PC-3 (cell line): ENCODE measurements at regions not wholly inside any gene's neighbourhood (a gene's known extent, or its start where the extent isn't known, plus 50 kb on each side); places are given as distances from the start of the nearest gene placed in this dataset.

Source experiments
- ATAC-seq: fragments of 200-7000 bp; cut with Tn5 transposase; 2 replicates; pipeline ENCODE4 v1.9.1; 2020; ENCODE audit warnings: mild to moderate bottlenecking, moderate library complexity
- BruUV-seq: library from RNA; stranded (reverse); fragments of 400-500 nt; replicated peaks from 2 replicates; lab custom pipeline; 2021; lab: Mats Ljungman, UMichigan
- CTCF ChIA-PET: fragments of 300-600 bp; sonication (Branson Sonifier 250); formaldehyde crosslinking; loops from one replicate; lab custom pipeline; 2022; ENCODE audit warnings: antibody characterized with exemption; lab: Charles Lee
- POLR2A ChIA-PET: fragments of 300-600 bp; sonication (Branson Sonifier 250); formaldehyde crosslinking; loops from one replicate; lab custom pipeline; 2022; ENCODE audit warnings: antibody characterized with exemption; ENCODE audit not compliant: unreplicated experiment; lab: Charles Lee
- DNase-seq: peaks from one replicate; pipeline ENCODE4 v3.0.0-alpha.2; 2015
- H2AFZ ChIP-seq: fragments of 300-600 bp; sonication (generic); 2 replicates; pipeline ENCODE4 v1.6.0; 2016; ENCODE audit warnings: antibody characterized with exemption, low read length
- H3F3A ChIP-seq: fragments of 300-600 bp; sonication (generic); one replicate; pipeline ENCODE4 v1.6.0; 2017; ENCODE audit warnings: antibody characterized with exemption, low read length, control low read depth, mild to moderate bottlenecking; ENCODE audit not compliant: unreplicated experiment
- H3K27ac ChIP-seq: fragments of 300-600 bp; sonication (generic); 2 replicates; pipeline ENCODE4 v1.5.1; 2016; ENCODE audit warnings: mild to moderate bottlenecking, low read length
- H3K27me3 ChIP-seq: fragments of 300-600 bp; sonication (generic); 2 replicates; pipeline ENCODE4 v1.6.1; 2016; ENCODE audit warnings: low read length, mixed read lengths
- H3K36me3 ChIP-seq: fragments of 300-600 bp; sonication (generic); 2 replicates; pipeline ENCODE4 v1.6.1; 2016; ENCODE audit warnings: low read depth, mixed run types, low read length, mixed read lengths
- H3K4me1 ChIP-seq: fragments of 300-600 bp; sonication (generic); 2 replicates; pipeline ENCODE4 v1.5.1; 2016; ENCODE audit warnings: low read length; ENCODE audit not compliant: insufficient read depth
- H3K4me2 ChIP-seq: fragments of 300-600 bp; sonication (generic); 2 replicates; pipeline ENCODE4 v1.6.0; 2016; ENCODE audit warnings: low read length
- H3K4me3 ChIP-seq: fragments of 300-600 bp; sonication (generic); 2 replicates; pipeline ENCODE4 v1.5.1; 2016; ENCODE audit warnings: mild to moderate bottlenecking, low read length, mixed read lengths
- H3K79me2 ChIP-seq: fragments of 300-600 bp; sonication (generic); 2 replicates; pipeline ENCODE4 v1.6.1; 2017; ENCODE audit warnings: low read length, mixed read lengths
- H3K9ac ChIP-seq: fragments of 300-600 bp; sonication (generic); 2 replicates; pipeline ENCODE4 v1.6.0; 2016; ENCODE audit warnings: mild to moderate bottlenecking, low read length
- H3K9me2 ChIP-seq: fragments of 300-600 bp; sonication (generic); replicated peaks from 2 replicates; pipeline ENCODE4 v1.6.1; 2016; ENCODE audit warnings: mixed run types, low read length, mixed read lengths
- H3K9me3 ChIP-seq: fragments of 300-600 bp; sonication (generic); 2 replicates; pipeline ENCODE4 v1.6.1; 2016; ENCODE audit warnings: low read length, mixed read lengths
- H4K20me1 ChIP-seq: fragments of 300-600 bp; sonication (generic); 2 replicates; pipeline ENCODE4 v1.6.1; 2016; ENCODE audit warnings: low read length, mixed read lengths
- EZH2 ChIP-seq: fragments of 300-600 bp; sonication (generic); IDR thresholded peaks from one replicate; pipeline ENCODE4 v1.6.1; 2017; ENCODE audit warnings: antibody characterized with exemption, mild to moderate bottlenecking, low read length; ENCODE audit not compliant: unreplicated experiment
- EZH2phosphoT487 ChIP-seq: fragments of 300-600 bp; sonication (generic); IDR thresholded peaks from 2 replicates; pipeline ENCODE4 v1.6.1; 2018; ENCODE audit warnings: mild to moderate bottlenecking, antibody characterized with exemption, low read length, borderline replicate concordance
- intact Hi-C: fragments of 100-400 bp; cut with micrococcal nuclease; formaldehyde crosslinking; loops from 2 replicates; pipeline ENCODE4 v1.9.0; 2023
- TF ChIP-seq, protein P1 (sequence below): fragments of 300-600 bp; sonication (generic); conservative IDR thresholded peaks from 2 replicates; pipeline ENCODE4 v1.5.1; 2017; ENCODE audit warnings: antibody characterized with exemption, low read depth, mild to moderate bottlenecking, low read length

DNA sequence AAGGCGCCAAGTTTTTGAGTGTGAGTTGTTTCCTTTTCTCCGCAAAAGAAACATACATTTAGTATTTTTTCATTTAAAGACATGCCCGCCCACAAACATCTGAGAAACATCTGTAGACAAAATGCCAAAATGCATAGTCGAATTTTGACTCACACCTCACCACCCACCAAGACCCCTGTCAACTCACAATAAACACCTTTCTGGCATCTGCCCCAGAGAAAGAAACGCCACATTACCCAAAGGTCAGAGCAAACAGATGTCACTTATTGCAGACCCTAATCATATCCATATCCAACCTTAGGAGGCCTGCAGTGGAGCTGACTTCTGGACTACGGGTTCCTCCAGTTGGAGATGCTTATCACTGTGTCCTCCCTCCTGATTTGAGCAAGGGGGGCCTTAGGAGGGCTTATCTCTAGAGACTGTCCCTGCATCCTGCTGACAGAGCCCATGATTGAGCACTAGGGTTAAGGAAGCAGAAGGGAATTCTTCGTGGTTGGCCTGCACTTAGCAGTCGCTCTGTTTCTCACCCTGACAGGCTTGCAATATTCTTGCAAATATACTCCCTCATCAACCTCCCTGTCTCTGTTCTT, 90.5 kb upstream of the TBX18 start:
- no peak for ATAC-seq
- CTCF ChIA-PET = no interaction called here

DNA sequence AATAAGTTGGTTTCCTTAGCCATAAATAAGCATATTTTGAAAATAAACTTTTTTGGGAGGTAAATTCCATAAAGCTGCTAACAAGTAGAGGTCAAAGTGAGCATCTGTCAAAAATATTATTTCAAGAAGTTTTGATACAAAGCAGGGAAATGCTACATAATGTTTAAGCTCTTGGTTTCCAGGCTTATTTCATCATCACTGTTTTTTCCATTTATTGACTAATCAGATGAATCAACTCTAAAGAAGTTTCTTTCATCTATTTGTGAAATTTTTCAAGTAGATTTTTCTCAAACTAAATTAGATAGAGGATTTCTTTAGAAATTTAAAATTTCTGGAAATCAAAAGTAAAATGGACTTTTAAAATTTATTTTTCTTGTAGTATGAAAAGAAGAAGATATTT, 89.5 kb upstream of the TBX18 start:
- Histone ChIP-seq H3K79me2 (no peaks in the 10 kb centered on the region), H3K4me3 (no peak overlapping the region), H3K4me2 (no peak overlapping the region), H3K36me3 (no peaks in the 10 kb centered on the region), H4K20me1 (no peaks in the 10 kb centered on the region), H3K27ac (no peak overlapping the region), H2AFZ (no peak overlapping the region), H3K9me3 (no peaks in the 10 kb centered on the region), H3F3A (no peaks in the 10 kb centered on the region), H3K4me1 (no peaks in the 10 kb centered on the region), H3K9me2 (no peaks in the 10 kb centered on the region), H3K27me3 (peaks cover 43% of the 10 kb centered on the region), H3K9ac (no peak overlapping the region)
- TF ChIP-seq EZH2 = no peak
- no peak for TF ChIP-seq EZH2phosphoT487
- TF ChIP-seq, protein P1, sequence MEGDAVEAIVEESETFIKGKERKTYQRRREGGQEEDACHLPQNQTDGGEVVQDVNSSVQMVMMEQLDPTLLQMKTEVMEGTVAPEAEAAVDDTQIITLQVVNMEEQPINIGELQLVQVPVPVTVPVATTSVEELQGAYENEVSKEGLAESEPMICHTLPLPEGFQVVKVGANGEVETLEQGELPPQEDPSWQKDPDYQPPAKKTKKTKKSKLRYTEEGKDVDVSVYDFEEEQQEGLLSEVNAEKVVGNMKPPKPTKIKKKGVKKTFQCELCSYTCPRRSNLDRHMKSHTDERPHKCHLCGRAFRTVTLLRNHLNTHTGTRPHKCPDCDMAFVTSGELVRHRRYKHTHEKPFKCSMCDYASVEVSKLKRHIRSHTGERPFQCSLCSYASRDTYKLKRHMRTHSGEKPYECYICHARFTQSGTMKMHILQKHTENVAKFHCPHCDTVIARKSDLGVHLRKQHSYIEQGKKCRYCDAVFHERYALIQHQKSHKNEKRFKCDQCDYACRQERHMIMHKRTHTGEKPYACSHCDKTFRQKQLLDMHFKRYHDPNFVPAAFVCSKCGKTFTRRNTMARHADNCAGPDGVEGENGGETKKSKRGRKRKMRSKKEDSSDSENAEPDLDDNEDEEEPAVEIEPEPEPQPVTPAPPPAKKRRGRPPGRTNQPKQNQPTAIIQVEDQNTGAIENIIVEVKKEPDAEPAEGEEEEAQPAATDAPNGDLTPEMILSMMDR = no peak
- intact Hi-C loops = no loop called here
- no peak for DNase-seq
- ChIA-PET POLR2A (no interaction called here), CTCF (no interaction called here)
- ATAC-seq = no peak
- no TSS peak for BruUV-seq

More for the DNA sequence above, 90.5 kb upstream of the TBX18 start:
- Histone ChIP-seq H3K4me3 (no peak overlapping the region), H3K9ac (no peak overlapping the region), H4K20me1 (no peaks in the 10 kb centered on the region), H3K36me3 (no peaks in the 10 kb centered on the region), H3F3A (no peaks in the 10 kb centered on the region), H3K27ac (no peak overlapping the region), H2AFZ (no peak overlapping the region), H3K4me1 (no peaks in the 10 kb centered on the region), H3K27me3 (peaks cover 49% of the 10 kb centered on the region), H3K9me3 (no peaks in the 10 kb centered on the region), H3K79me2 (no peaks in the 10 kb centered on the region), H3K4me2 (no peak overlapping the region), H3K9me2 (no peaks in the 10 kb centered on the region)
- BruUV-seq = no TSS peak
- TF ChIP-seq, protein P1 = no peak
- TF ChIP-seq EZH2phosphoT487 = no peak
- no peak for TF ChIP-seq EZH2
- intact Hi-C loops = no loop called here
- no peak for DNase-seq
- POLR2A ChIA-PET = no interaction called here

DNA sequence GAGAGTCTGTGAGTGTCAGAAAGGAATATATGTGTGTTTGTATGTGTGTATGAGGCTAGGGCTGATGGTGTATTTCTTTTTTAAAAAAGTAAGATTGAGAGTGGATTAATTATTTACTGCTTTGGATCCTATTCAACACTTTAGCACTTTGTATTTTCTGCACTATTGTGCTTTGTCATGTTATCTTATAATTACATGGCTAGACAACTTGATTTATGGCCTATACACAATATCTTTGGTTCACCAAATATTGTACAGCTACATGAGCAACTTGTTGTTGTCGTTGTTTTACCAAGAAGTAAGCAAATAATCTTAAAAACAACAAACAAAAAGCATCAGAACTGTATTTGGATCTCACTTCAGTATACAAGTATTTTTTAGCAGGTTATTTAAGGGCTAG, 84.6 kb upstream of the TBX18 start:
- TF ChIP-seq EZH2 (no peak), EZH2phosphoT487 (no peak)
- TF ChIP-seq, protein P1 = no peak
- BruUV-seq = no TSS peak
- CTCF ChIA-PET = no interaction called here

More for the DNA sequence above, 84.6 kb upstream of the TBX18 start:
- H4K20me1 ChIP-seq = no peaks in the 10 kb centered on the region
- no peak for ATAC-seq
- no peaks in the 10 kb centered on the region for H3K79me2 ChIP-seq
- H3K4me1 ChIP-seq = no peaks in the 10 kb centered on the region
- intact Hi-C loops = no loop called here
- no peak overlapping the region for H3K4me2 ChIP-seq
- no peak for DNase-seq
- H3K9ac ChIP-seq = no peak overlapping the region
- no peaks in the 10 kb centered on the region for H3K36me3 ChIP-seq
- no peaks in the 10 kb centered on the region for H3F3A ChIP-seq
- H3K27ac ChIP-seq = no peak overlapping the region
- H3K9me2 ChIP-seq = no peaks in the 10 kb centered on the region
- H3K4me3 ChIP-seq = no peak overlapping the region
- POLR2A ChIA-PET = no interaction called here
- no peak overlapping the region for H2AFZ ChIP-seq
- H3K9me3 ChIP-seq = no peaks in the 10 kb centered on the region
- H3K27me3 ChIP-seq = peaks cover 26% of the 10 kb centered on the region
